ENCODE measurements at regions not wholly inside any gene's neighbourhood (a gene's known extent, or its start where the extent isn't known, plus 50 kb on each side); places are given as distances from the start of the nearest gene placed in this dataset.

DNA sequence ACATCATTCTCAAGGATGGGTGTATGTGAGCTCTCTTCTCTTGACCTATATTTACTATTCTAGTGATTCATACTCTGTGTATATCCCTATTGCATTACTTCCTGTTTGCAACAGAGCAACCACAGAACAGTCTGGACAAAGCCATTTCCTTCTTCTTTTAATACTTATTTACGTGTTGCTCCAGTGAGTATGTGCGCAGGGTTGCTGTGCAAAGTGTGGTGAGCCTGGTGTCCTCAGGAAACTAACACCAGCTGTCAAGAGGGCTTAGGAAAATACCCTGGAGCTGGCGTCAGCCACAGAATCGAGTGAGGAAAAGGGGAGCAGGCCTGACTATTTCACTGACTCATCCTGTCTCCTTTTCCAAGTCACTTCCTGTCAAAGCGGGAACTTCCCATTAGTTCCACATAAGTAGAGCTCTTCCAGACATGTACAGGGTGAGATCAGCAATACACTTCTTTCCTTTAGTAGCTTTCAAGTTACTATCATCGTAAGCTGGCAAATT is 214.1 kb upstream of the COPS8 start:
- TF ChIP-seq SP1 (IDR thresholded peaks at IDR 0.05) (no peak), SP1 (CRISPR knock-in tag; IDR thresholded peaks at IDR 0.05) (no peak), GABPB1 (CRISPR knock-in tag; IDR thresholded peaks at IDR 0.05) (peak; percentile 34; the same call in 1 of the 2 replicates), ZNF883 (CRISPR knock-in tag; IDR thresholded peaks at IDR 0.05; ENCODE audit: not compliant biosample characterization) (no peak), ELF3 (CRISPR knock-in tag; IDR thresholded peaks at IDR 0.05) (0 out of 2 replicates have a peak, but pooled peaks have one; percentile 55), GABPA (IDR thresholded peaks at IDR 0.05; ENCODE audit: low read depth, low read length) (no peak), GABPA (CRISPR knock-in tag; IDR thresholded peaks at IDR 0.05; ENCODE audit: low read depth) (peak; percentile 79), FOSL2 (CRISPR knock-in tag; IDR thresholded peaks at IDR 0.05) (peak; percentile 68), RXRA (CRISPR knock-in tag; IDR thresholded peaks at IDR 0.05) (no peak), EP300 (IDR thresholded peaks at IDR 0.05; ENCODE audit: low read depth in 2 of 2, low read length in 2 of 2) (peak in 1 of 2 experiments; percentile 15; a peak in 1 of 4 replicates), EP300 (CRISPR knock-in tag; IDR thresholded peaks at IDR 0.05; ENCODE audit: borderline replicate concordance) (no peak), ZNF549 (CRISPR knock-in tag; IDR thresholded peaks at IDR 0.05) (no peak)
- TF ChIP-seq, protein P1, sequence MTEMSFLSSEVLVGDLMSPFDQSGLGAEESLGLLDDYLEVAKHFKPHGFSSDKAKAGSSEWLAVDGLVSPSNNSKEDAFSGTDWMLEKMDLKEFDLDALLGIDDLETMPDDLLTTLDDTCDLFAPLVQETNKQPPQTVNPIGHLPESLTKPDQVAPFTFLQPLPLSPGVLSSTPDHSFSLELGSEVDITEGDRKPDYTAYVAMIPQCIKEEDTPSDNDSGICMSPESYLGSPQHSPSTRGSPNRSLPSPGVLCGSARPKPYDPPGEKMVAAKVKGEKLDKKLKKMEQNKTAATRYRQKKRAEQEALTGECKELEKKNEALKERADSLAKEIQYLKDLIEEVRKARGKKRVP (CRISPR knock-in tag; IDR thresholded peaks at IDR 0.05): peak in 1 of 2 experiments; percentile 34; a peak in 1 of 4 replicates
- Histone ChIP-seq H3K4me3 (replicated peaks in 1 of 3; ENCODE audit: insufficient read depth in 1 of 3, low read depth in 2 of 3, low read length in 3 of 3) (no peak overlapping the region), H2AFZ (ENCODE audit: low read length) (no peak overlapping the region), H3K4me1 (ENCODE audit: insufficient read depth, low read length) (no peaks in the 10 kb centered on the region), H3K79me2 (ENCODE audit: insufficient read depth, low read length) (no peaks in the 10 kb centered on the region), H3K27ac (ENCODE audit: extremely low read length, insufficient read depth, low read length) (no peak overlapping the region), H3K4me2 (ENCODE audit: low read depth, low read length) (no peak overlapping the region), H3K9ac (ENCODE audit: insufficient read depth, low read depth, low read length) (no peak overlapping the region), H3K9me3 (ENCODE audit: low read length) (no peaks in the 10 kb centered on the region), H3K36me3 (replicated peaks in 1 of 2; ENCODE audit: control insufficient read depth in 1 of 2, insufficient read depth in 2 of 2, low read length in 2 of 2) (no peaks in the 10 kb centered on the region), H4K20me1 (ENCODE audit: insufficient read depth, low read length) (no peaks in the 10 kb centered on the region), H3K27me3 (ENCODE audit: control insufficient read depth in 1 of 2, insufficient read depth in 2 of 2, low read length in 2 of 2) (no peaks in the 10 kb centered on the region)
- ATAC-seq: peak; percentile 28; the same call in 1 of the 3 replicates
- FAIRE-seq: no peak
- ChIA-PET POLR2A (no interaction called here), CTCF (ENCODE audit: low intra/inter-chr PET ratio, low total read pairs) (no interaction called here)
- DNase-seq (ENCODE audit: low spot score): peak; percentile 5
- 29% methylated on average over 6 of the region's 6 CpGs for WGBS (ENCODE audit: low lambda C conversion rate)
- BruUV-seq (replicated peaks): no TSS peak
- in situ Hi-C loops (cut with HindIII; ENCODE audit: extremely low pct_ligation_motif_present, low pct_unique_long_range_greater_than_20kb): no loop called here
- intact Hi-C loops (cut with micrococcal nuclease; ENCODE audit: unreplicated experiment): no loop called here

All from HepG2 (cell line).